ENCODE measurements at regions not wholly inside any gene's neighbourhood (a gene's known extent, or its start where the extent isn't known, plus 50 kb on each side); places are given as distances from the start of the nearest gene placed in this dataset.

DNA sequence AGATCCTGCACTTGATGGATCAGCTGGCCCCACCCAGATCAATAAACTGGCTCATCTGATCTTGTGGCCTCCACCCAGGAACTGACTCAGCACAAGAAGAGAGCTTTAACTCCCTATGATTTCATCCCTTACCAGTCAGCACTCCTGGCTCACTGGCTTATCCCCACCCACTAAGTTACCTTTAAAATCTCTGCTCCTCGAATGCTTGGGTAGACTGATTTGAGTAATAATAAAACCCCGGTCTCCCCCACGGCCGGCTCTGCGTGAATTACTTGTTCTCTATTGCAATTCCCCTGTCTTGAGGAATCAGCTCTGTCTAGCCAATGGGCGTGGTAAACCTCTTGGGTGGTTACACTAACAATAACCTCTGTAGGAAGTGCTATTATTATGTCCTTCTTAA, 83.7 kb downstream of the MBL2 start:
- TF ChIP-seq, protein P1, sequence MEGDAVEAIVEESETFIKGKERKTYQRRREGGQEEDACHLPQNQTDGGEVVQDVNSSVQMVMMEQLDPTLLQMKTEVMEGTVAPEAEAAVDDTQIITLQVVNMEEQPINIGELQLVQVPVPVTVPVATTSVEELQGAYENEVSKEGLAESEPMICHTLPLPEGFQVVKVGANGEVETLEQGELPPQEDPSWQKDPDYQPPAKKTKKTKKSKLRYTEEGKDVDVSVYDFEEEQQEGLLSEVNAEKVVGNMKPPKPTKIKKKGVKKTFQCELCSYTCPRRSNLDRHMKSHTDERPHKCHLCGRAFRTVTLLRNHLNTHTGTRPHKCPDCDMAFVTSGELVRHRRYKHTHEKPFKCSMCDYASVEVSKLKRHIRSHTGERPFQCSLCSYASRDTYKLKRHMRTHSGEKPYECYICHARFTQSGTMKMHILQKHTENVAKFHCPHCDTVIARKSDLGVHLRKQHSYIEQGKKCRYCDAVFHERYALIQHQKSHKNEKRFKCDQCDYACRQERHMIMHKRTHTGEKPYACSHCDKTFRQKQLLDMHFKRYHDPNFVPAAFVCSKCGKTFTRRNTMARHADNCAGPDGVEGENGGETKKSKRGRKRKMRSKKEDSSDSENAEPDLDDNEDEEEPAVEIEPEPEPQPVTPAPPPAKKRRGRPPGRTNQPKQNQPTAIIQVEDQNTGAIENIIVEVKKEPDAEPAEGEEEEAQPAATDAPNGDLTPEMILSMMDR (IDR thresholded peaks at IDR 0.05; ENCODE audit: extremely low read depth in 1 of 2, insufficient read depth in 1 of 2, low read depth in 1 of 2, low read length in 2 of 2), result no peak
- TF ChIP-seq POLR2AphosphoS5 (IDR thresholded peaks at IDR 0.05; ENCODE audit: insufficient read depth, low read depth, low read length) (no peak), POLR2A (IDR thresholded peaks at IDR 0.05; ENCODE audit: low read depth, low read length) (no peak)
